Sigmoid colon (tissue), 6 donors: ENCODE measurements at regions not wholly inside any gene's neighbourhood (a gene's known extent, or its start where the extent isn't known, plus 50 kb on each side); places are given as distances from the start of the nearest gene placed in this dataset.

Source experiments
- DNase-seq: peaks from one replicate; pipeline ENCODE4 v3.0.0-alpha.2; 2019
- H3K27ac ChIP-seq, 4 donors: fragments of 200-600 bp; sonication (generic); one replicate each; pipeline ENCODE4 v1.5.1; 2016 to 2019; ENCODE audit warnings: mild to moderate bottlenecking in 1 of 4
- H3K27me3 ChIP-seq, 3 donors: fragments of 200-600 bp; sonication (generic); one replicate each; pipeline ENCODE4 v1.5.1; 2019; ENCODE audit warnings: mild to moderate bottlenecking in 1 of 3
- H3K36me3 ChIP-seq, 4 donors: fragments of 200-600 bp; sonication (generic); one replicate each; pipeline ENCODE4 v1.5.1; 2016 to 2019
- H3K4me1 ChIP-seq, 4 donors: fragments of 200-600 bp; sonication (generic); one replicate each; pipeline ENCODE4 v1.5.1; 2017 to 2019
- H3K4me3 ChIP-seq, 4 donors: fragments of 200-600 bp; sonication (generic); one replicate each; pipeline ENCODE4 v1.5.1; 2017 to 2019; ENCODE audit warnings: mild to moderate bottlenecking in 2 of 4, moderate library complexity in 1 of 4
- H3K9me3 ChIP-seq, 4 donors: fragments of 200-600 bp in 3 of 4; sonication (generic) in 3 of 4; one replicate each; pipeline versions ENCODE4 v1.5.1 to v1.6.1; 2013 to 2019
- EP300 ChIP-seq, 4 donors: sonication (generic); formaldehyde crosslinking; IDR thresholded peaks; one replicate each; pipeline ENCODE4 v1.6.1; 2017; ENCODE audit warnings: antibody characterized with exemption in 4 of 4
- POLR2A ChIP-seq, 2 donors: fragments of 450-650 bp; IDR thresholded peaks; one replicate each; pipeline ENCODE4 v1.6.1; 2016; ENCODE audit warnings: antibody characterized with exemption in 2 of 2, mild to moderate bottlenecking in 2 of 2, moderate library complexity in 2 of 2
- POLR2AphosphoS5 ChIP-seq, 4 donors: sonication (generic); formaldehyde crosslinking; IDR thresholded peaks; one replicate each; pipeline ENCODE4 v1.6.1; 2017; ENCODE audit warnings: antibody characterized with exemption in 4 of 4
- WGBS, 2 donors: extraction: QIAGEN DNeasy Blood & Tissue Kit; methylation state at CpG; one replicate each; pipeline ENCODE4 v1.1.7; 2013; 5-methylcytosine and 5-hydroxymethylcytosine counted together
- intact Hi-C: fragments of 100-400 bp; cut with DNase I; formaldehyde crosslinking; loops from one replicate; pipeline ENCODE4 v1.15.1; 2023
- TF ChIP-seq, protein P1 (sequence below), 4 experiments: fragments of 450-650 bp in 3 of 4; fragments of 200-600 bp in 1 of 4; IDR thresholded peaks; one replicate each; pipeline ENCODE4 v1.5.1; 2016 to 2019; ENCODE audit warnings: antibody characterized with exemption in 4 of 4, mild to moderate bottlenecking in 3 of 4, moderate library complexity in 2 of 4
- donor health status: healthy with polysubstance abuse.
- donor health status: healthy.

DNA sequence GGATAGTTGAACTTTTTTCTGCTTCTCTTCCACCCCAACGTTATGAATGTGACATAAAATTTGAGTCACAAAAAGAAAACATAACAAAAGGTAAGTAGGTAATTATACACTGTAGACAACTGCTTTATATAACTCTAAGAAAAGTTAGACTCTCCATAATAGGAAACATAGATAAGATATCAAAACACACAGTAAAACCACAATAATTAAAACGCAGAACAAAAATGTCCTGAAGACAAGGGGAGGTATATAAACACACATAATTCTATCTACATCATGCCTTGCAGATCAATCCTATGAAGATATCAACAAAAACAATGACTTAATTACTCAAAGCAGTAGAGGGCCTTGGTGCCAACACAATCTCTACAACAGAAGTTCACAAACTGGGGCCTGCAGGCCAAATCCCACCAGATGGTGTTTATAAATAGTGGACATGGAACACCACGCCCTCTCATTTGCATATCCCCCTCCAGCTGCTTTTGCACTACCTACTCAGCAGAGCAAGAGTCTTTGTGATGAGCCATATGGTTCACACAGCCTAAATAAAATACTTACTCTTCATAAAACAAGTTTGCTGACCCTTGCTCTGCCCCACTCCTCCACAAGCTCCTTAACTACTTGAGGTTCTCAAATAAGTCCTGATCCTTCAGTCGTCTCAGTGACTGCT, 254.7 kb downstream of the KLF12 start:
- Histone ChIP-seq H3K27me3 (no peaks in the 10 kb centered on the region), H3K9me3 (no peaks in the 10 kb centered on the region), H3K4me3 (no peak overlapping the region), H3K4me1 (peaks cover 0 to 6% (median under 1%) of the 10 kb centered on the region in 4 donors), H3K27ac (no peak overlapping the region), H3K36me3 (no peaks in the 10 kb centered on the region)
- intact Hi-C loops, result no loop called here
- TF ChIP-seq POLR2A (IDR thresholded peaks at IDR 0.05), result no peak
- TF ChIP-seq, protein P1, sequence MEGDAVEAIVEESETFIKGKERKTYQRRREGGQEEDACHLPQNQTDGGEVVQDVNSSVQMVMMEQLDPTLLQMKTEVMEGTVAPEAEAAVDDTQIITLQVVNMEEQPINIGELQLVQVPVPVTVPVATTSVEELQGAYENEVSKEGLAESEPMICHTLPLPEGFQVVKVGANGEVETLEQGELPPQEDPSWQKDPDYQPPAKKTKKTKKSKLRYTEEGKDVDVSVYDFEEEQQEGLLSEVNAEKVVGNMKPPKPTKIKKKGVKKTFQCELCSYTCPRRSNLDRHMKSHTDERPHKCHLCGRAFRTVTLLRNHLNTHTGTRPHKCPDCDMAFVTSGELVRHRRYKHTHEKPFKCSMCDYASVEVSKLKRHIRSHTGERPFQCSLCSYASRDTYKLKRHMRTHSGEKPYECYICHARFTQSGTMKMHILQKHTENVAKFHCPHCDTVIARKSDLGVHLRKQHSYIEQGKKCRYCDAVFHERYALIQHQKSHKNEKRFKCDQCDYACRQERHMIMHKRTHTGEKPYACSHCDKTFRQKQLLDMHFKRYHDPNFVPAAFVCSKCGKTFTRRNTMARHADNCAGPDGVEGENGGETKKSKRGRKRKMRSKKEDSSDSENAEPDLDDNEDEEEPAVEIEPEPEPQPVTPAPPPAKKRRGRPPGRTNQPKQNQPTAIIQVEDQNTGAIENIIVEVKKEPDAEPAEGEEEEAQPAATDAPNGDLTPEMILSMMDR (IDR thresholded peaks at IDR 0.05), result no peak
- no peak for TF ChIP-seq POLR2AphosphoS5 (IDR thresholded peaks at IDR 0.05)
- no peak for TF ChIP-seq EP300 (IDR thresholded peaks at IDR 0.05)
- no peak for DNase-seq
- 39 to 57% methylated on average over 4 of the region's 4 CpGs for WGBS, 2 donors

DNA sequence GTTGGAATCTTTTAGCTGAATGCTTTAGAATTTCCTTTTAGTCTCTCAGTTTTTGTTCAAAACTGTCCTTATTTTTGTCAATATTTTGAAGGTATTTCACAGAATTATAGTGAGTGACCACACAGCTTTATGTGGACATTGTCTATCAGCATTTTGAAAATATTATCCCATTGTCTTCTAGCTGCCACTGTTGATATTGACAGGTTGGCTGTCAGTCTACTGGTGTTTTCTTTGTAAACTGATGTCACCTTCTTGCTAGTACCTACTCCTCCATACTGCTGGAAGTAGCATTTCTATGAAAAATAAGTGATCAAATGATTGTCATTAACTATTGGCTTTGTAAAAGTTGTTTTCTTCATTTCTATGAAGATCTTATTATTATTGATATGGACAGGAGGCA, 256.8 kb downstream of the KLF12 start:
- H3K36me3 ChIP-seq, result no peaks in the 10 kb centered on the region
- H3K27ac ChIP-seq, result no peak overlapping the region
- H3K9me3 ChIP-seq, result no peaks in the 10 kb centered on the region
- H3K27me3 ChIP-seq, result no peaks in the 10 kb centered on the region
- no peak for TF ChIP-seq POLR2AphosphoS5 (IDR thresholded peaks at IDR 0.05)
- DNase-seq, result no peak
- intact Hi-C loops, result no loop called here
- H3K4me1 ChIP-seq, result peaks cover 0 to 8% (median 3%) of the 10 kb centered on the region in 4 donors
- H3K4me3 ChIP-seq, result no peak overlapping the region

DNA sequence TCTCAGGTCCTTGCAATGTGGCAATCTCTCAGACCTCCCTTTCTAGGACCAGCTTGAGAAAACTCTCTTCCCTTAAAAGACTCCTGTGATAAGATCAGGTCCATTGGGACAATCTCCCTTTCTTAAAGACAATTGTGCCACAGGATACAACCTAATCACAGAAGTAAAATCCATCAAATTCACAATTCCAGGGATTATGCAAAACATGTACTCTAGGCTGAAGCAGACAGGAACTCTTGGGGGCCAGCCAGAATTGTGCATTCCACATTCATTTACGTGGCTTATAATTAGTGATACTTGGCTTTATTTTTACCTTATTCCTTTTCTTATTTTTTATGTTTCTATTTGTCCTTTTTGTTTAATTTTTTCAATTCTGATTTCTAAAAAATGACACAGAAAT, 257.9 kb downstream of the KLF12 start:
- H3K9me3 ChIP-seq, result no peaks in the 10 kb centered on the region
- H3K4me3 ChIP-seq, result no peak overlapping the region
- DNase-seq, result no peak
- no peaks in the 10 kb centered on the region for H3K27me3 ChIP-seq
- peaks cover 0 to 12% (median 6%) of the 10 kb centered on the region in 4 donors for H3K4me1 ChIP-seq
- intact Hi-C loops, result no loop called here
- no peak overlapping the region for H3K27ac ChIP-seq
- 88 to 98% methylated on average over 1 of the region's 1 CpG for WGBS, 2 donors
- TF ChIP-seq, protein P1 (IDR thresholded peaks at IDR 0.05), result no peak
- no peak for TF ChIP-seq EP300 (IDR thresholded peaks at IDR 0.05)
- TF ChIP-seq POLR2AphosphoS5 (IDR thresholded peaks at IDR 0.05), result no peak
- TF ChIP-seq POLR2A (IDR thresholded peaks at IDR 0.05), result no peak
- no peaks in the 10 kb centered on the region for H3K36me3 ChIP-seq

DNA sequence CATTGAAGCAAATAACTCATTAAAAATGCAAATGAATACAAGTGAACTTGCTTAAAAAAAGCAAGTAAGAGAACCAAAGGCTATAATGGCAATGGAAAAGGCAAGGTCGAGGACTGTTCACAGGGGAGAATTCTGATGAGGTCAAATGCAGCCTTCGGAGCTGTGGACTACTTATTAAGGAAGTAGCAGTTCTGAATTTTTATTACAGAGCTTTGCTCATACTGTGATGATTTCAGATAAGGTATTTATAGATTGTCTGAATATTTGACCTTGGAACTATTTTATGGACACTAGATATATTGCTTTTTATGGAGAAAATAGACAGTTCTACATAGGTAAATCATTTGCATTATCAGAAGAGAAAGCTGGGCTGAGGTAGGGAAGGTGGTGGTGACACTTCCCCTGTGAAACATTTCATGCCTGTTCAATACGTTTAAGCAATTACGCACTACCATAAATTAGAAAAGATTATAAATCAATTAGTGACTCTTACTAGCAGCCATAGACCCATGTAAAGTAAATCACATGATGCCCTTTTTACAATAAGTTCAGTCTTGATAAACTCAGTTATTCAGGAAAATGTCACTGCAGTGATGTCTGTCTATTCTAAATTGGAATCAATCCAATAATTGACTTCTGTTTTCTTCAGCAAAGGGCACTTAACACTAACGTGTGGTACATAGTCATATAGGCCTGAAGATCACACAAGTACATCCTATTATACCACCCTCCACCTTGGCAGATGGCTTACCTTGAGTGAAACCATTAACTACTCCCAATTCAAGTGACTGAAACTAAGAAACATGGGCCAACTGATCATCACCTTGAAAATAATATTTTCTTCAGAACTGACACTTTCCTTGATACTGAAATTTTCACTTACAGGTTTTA, 260.0 kb downstream of the KLF12 start:
- intact Hi-C loops, result no loop called here
- no peaks in the 10 kb centered on the region for H3K9me3 ChIP-seq
- 55 to 69% methylated on average over 5 of the region's 5 CpGs for WGBS, 2 donors
- H3K27ac ChIP-seq, result no peak overlapping the region
- TF ChIP-seq EP300 (IDR thresholded peaks at IDR 0.05) (no peak), POLR2AphosphoS5 (IDR thresholded peaks at IDR 0.05) (no peak), POLR2A (IDR thresholded peaks at IDR 0.05) (no peak)
- TF ChIP-seq, protein P1 (IDR thresholded peaks at IDR 0.05), result no peak
- DNase-seq, result no peak
- H3K27me3 ChIP-seq, result no peaks in the 10 kb centered on the region
- H3K36me3 ChIP-seq, result no peaks in the 10 kb centered on the region
- H3K4me1 ChIP-seq, result peaks cover 0 to 26% (median 21%) of the 10 kb centered on the region in 4 donors
- H3K4me3 ChIP-seq, result no peak overlapping the region

DNA sequence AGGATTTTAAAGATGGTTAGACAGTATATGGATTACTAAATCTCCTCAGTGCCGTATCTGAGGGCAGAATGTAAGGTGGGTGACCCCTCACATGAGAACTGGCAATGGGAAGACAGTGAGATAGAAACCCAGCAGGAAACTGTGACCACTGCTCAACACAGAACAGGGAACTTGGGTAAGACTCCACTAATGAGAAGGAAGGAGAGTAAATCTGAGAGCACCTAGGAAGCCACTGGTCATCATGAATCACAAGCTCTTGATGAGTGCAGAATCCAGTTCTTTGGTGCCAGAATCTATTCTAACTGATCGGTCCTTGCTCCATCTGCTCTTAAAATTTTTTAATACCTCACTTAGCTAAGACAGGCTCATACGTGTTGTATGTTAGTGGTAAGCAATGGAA, 261.8 kb downstream of the KLF12 start:
- H3K4me1 ChIP-seq, result peaks cover 0 to 26% (median 21%) of the 10 kb centered on the region in 4 donors
- no peak overlapping the region for H3K4me3 ChIP-seq
- intact Hi-C loops, result no loop called here
- no peaks in the 10 kb centered on the region for H3K36me3 ChIP-seq
- DNase-seq, result no peak
- H3K9me3 ChIP-seq, result no peaks in the 10 kb centered on the region
- H3K27me3 ChIP-seq, result no peaks in the 10 kb centered on the region
- TF ChIP-seq, protein P1 (IDR thresholded peaks at IDR 0.05), result no peak
- TF ChIP-seq POLR2A (IDR thresholded peaks at IDR 0.05) (no peak), POLR2AphosphoS5 (IDR thresholded peaks at IDR 0.05) (no peak), EP300 (IDR thresholded peaks at IDR 0.05) (no peak)
- WGBS, 2 donors, result 81 to 90% methylated on average over 3 of the region's 3 CpGs
- peak overlapping the region in 2 of 4 donors; percentile 76 for H3K27ac ChIP-seq
